ENCODE measurements at regions not wholly inside any gene's neighbourhood (a gene's known extent, or its start where the extent isn't known, plus 50 kb on each side); places are given as distances from the start of the nearest gene placed in this dataset.

- no peak for DNase-seq
Observed at GRCh38 chr2:226618875-226619605, 180.6 kb downstream of the IRS1 start.

GRCh38 chr2:226618544-226618874 is 181.1 kb downstream of the IRS1 start:
- DNase-seq = no peak

- DNase-seq = no peak
Observed at GRCh38 chr2:226615891-226616290, 183.7 kb downstream of the IRS1 start.

GRCh38 chr2:226611944-226612318 is 187.7 kb downstream of the IRS1 start:
- DNase-seq = no peak

GRCh38 chr2:226611196-226611943 is 188.2 kb downstream of the IRS1 start:
- DNase-seq = no peak

GRCh38 chr2:226609366-226609765 is 190.3 kb downstream of the IRS1 start:
- DNase-seq = no peak

GRCh38 chr2:226608451-226608850 is 191.2 kb downstream of the IRS1 start:
- no peak for DNase-seq

GRCh38 chr2:226607379-226607778 is 192.2 kb downstream of the IRS1 start:
- DNase-seq = no peak

GRCh38 chr2:226605642-226606041 is 194.0 kb downstream of the IRS1 start:
- DNase-seq = no peak

GRCh38 chr2:226603606-226604005 is 196.0 kb downstream of the IRS1 start:
- DNase-seq = no peak

- DNase-seq = no peak
Observed at GRCh38 chr2:226601881-226602662, 197.5 kb downstream of the IRS1 start.

GRCh38 chr2:226600802-226601201 is 198.8 kb downstream of the IRS1 start:
- no peak for DNase-seq

GRCh38 chr2:226600184-226600583 is 199.4 kb downstream of the IRS1 start:
- DNase-seq = no peak

- DNase-seq = no peak
Observed at GRCh38 chr2:226589043-226589442, 210.6 kb downstream of the IRS1 start.

- no peak for DNase-seq
Observed at GRCh38 chr2:226585130-226585561, 214.5 kb downstream of the IRS1 start.

- no peak for DNase-seq
Observed at GRCh38 chr2:226584518-226585055, 215.0 kb downstream of the IRS1 start.

GRCh38 chr2:226583715-226584114 is 215.9 kb downstream of the IRS1 start:
- DNase-seq = no peak

- no peak for DNase-seq
Observed at GRCh38 chr2:226581661-226582060, 218.0 kb downstream of the IRS1 start.

GRCh38 chr2:226581004-226581403 is 218.6 kb downstream of the IRS1 start:
- DNase-seq = no peak

GRCh38 chr2:226580403-226580802 is 219.2 kb downstream of the IRS1 start:
- no peak for DNase-seq

- no peak for DNase-seq
Observed at GRCh38 chr2:226579519-226579918, 220.1 kb downstream of the IRS1 start.

GRCh38 chr2:226578879-226579278 is 220.7 kb downstream of the IRS1 start:
- no peak for DNase-seq

GRCh38 chr2:226578373-226578772 is 221.2 kb downstream of the IRS1 start:
- DNase-seq = no peak

- no peak for DNase-seq
Observed at GRCh38 chr2:226575928-226576327, 223.7 kb downstream of the IRS1 start.

Data from CD4-positive, alpha-beta T cell treated with Interferon gamma for 1 hour (primary cell).